ENCODE measurements at regions not wholly inside any gene's neighbourhood (a gene's known extent, or its start where the extent isn't known, plus 50 kb on each side); places are given as distances from the start of the nearest gene placed in this dataset.

DNA sequence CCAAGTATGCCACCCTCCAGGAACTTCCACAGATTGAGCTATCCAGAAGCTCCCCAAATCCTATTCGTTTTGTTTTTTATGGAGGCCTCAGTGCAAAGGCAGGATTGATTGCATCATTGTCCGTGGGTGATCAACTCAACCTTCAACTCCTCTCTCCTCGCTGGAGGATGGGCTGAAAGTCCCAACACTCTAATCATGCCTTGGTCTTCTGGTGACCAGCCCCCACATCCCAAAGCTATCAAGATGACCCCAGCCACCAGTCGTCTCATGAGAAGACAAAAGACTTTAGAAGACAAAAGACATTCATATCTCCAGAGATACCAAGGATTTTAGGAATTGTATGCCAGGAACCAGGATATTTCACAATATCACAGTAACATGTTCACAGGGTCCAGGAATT, 441.6 kb upstream of the WWC1 start:
- TF ChIP-seq POLR2A (IDR thresholded peaks at IDR 0.05; ENCODE audit: low read depth, low read length) = no peak
- TF ChIP-seq POLR2AphosphoS5 (IDR thresholded peaks at IDR 0.05; ENCODE audit: insufficient read depth, low read depth, low read length) = no peak
- no peak for TF ChIP-seq MYC (IDR thresholded peaks at IDR 0.05; ENCODE audit: low read depth, low read length)
- TF ChIP-seq, protein P1, sequence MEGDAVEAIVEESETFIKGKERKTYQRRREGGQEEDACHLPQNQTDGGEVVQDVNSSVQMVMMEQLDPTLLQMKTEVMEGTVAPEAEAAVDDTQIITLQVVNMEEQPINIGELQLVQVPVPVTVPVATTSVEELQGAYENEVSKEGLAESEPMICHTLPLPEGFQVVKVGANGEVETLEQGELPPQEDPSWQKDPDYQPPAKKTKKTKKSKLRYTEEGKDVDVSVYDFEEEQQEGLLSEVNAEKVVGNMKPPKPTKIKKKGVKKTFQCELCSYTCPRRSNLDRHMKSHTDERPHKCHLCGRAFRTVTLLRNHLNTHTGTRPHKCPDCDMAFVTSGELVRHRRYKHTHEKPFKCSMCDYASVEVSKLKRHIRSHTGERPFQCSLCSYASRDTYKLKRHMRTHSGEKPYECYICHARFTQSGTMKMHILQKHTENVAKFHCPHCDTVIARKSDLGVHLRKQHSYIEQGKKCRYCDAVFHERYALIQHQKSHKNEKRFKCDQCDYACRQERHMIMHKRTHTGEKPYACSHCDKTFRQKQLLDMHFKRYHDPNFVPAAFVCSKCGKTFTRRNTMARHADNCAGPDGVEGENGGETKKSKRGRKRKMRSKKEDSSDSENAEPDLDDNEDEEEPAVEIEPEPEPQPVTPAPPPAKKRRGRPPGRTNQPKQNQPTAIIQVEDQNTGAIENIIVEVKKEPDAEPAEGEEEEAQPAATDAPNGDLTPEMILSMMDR (IDR thresholded peaks at IDR 0.05; ENCODE audit: extremely low read depth in 1 of 2, insufficient read depth in 1 of 2, low read depth in 1 of 2, low read length in 2 of 2) = no peak
- TF ChIP-seq FOS (IDR thresholded peaks at IDR 0.05; ENCODE audit: borderline replicate concordance, insufficient read depth, low read length) = no peak

Measured in endothelial cell of umbilical vein (primary cell).